Inflammatory macrophage treated with lipopolysaccharide for 4 hours (primary cell): ENCODE measurements at regions not wholly inside any gene's neighbourhood (a gene's known extent, or its start where the extent isn't known, plus 50 kb on each side); places are given as distances from the start of the nearest gene placed in this dataset.
"Not testable (repeated sequence)": the region's sequence is repeated elsewhere in the genome, so short reads cannot be mapped to it uniquely, and the experiment has no call there.

Source experiments
- DNase-seq: peaks from one replicate; pipeline ENCODE4 v3.0.0-alpha.2; 2020

DNA sequence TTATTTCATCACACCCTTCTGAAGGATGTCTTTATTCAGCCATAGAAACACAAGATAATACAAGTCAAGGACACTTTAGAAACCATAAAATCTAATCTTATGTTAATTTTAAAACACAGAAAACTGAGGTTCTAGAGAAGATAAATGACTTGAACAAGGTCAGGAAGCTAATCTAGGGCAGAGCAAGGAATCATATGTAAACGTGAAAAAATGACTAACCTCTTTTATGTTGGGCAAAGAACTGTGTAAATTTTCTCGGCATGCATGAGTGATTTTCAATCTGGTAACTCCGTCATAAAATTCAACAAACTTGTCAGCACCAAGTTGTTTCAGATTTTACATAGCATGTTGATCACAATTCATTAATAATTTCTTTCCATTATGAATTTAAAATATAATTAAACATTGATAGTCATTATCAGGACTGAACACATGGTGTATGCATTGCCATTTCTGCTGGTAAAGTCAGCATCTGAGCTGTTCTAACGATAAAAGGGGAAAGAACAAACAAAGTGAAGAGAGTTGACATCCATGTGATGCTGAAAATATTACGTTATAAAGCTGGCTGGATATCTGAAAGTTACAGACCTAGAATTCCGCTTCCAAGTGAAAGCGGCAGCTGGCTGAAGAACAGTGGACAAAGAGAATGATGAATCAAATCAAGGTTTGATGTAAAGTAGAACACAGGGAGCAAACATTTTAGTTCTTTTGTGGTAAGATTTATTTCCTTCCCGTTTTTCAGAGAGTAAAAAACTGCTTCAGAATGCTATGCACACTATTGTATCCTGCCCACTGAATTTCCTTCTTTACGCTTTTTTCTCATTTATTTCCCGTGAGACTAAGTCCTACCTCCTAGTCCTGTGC is 1037.4 kb upstream of the TMPRSS15 start:
- DNase-seq, result no peak

DNA sequence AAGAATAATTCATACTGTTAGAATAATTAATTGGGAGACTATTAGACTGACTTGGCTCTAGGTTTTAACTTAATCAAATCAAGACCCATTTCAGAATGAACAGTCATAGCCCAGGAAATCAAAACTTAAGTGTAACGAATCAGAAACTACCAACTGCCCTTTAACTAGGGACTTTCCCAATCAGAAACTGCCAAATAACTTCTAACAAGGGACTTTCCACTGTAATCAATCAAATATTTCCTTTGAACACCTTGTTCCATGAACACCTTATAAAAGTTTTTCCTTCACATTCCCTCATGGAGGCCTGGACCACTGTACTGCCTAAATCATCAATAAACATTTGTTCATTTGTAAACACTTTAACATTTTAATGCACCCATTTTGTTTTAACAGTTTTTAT is 1054.7 kb upstream of the TMPRSS15 start:
- peak; percentile 0 for DNase-seq

GRCh38 chr21:19461481-19462205 is 1058.1 kb upstream of the TMPRSS15 start:
- DNase-seq, result no peak

- DNase-seq, result no peak
Observed at GRCh38 chr21:19463966-19464365, 1060.4 kb upstream of the TMPRSS15 start.

DNA sequence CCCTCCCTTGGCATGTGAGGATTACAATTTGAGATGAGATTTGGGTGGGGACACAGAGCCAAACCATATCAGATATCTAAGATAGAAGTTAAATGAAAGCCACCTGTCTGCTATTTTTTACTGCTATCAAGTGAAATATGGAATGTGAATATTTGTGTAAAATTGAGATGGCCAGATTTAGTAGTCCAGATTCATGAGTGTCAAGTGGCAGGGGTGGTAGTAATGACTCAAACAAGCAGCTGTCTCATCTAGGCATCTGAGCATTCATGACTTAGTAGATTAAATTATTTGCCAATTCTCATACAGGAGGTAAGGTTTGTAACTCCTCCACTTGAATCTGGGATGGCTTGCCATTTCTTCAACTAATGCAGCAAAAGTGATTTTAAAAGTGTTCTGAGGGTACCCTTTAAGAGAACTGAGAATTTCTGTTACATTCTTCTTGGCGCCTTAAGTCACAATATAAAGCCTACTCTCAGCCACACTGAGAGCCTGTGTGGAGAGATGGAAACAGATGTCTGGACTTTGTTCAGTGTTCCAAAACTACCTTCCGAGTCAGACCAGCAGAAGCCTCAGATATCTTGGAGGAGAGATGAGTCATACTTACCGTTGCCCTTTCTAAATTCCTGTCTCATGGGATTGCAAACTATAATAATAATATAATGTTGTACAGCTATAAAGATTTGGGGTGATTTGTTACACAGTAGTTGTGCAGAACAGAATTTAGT is 1065.6 kb upstream of the TMPRSS15 start:
- no peak for DNase-seq

DNA sequence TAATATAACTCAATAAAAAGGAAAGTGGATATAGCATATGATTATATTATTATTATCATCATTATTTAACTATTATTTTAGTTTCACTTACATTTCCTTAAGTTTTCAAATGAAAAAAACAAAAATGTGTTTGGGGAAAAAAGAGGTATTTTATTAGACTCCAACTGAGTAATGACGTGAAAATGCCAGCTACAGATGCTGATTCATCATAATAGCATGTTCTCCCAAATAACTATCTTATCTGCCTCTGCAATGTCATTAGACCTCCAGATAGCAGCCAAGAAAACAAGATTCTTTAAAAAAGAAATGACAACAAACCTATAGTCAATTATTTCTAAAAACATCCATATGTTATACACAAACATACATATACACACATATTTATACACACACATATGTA is 1071.9 kb upstream of the TMPRSS15 start:
- DNase-seq, result no peak

DNA sequence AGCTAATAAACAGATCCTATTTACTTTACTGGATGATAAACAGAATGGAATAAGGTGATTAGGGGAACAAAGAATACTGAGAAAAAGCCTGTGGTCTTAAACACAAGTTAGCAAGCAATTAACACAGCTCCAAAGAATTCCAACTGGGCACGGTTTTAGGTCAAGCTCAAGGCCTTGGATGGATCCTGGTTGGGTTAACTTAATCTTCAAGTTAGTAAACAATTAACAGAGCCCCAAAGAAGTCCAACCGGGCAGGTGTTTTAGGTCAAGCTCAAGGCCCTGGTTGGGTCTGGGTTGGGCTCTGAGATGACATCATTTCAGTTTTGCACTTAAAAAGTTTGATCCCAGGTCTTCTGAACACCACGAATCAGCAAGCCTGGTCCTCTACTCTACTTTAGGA is 1086.3 kb upstream of the TMPRSS15 start:
- DNase-seq, result no peak

DNA sequence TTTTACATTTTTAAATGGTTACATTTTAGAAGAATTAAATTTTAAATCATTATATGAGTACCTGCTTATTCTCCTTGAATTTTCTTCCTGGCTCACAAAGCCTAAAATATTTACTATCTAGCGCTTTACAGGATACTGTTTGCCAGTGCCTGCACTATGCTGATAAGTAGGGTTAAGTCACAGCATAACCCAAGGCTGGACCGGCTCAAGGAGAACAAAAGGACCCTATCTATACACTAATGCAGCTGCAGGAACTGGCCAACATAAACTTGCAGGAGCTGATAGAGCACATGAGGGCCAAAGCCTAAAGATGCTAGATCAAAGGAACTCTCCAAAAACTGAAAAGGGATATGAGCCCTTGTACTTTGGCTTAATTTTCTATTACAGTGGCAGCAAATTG is 1086.9 kb upstream of the TMPRSS15 start:
- DNase-seq, result no peak

DNA sequence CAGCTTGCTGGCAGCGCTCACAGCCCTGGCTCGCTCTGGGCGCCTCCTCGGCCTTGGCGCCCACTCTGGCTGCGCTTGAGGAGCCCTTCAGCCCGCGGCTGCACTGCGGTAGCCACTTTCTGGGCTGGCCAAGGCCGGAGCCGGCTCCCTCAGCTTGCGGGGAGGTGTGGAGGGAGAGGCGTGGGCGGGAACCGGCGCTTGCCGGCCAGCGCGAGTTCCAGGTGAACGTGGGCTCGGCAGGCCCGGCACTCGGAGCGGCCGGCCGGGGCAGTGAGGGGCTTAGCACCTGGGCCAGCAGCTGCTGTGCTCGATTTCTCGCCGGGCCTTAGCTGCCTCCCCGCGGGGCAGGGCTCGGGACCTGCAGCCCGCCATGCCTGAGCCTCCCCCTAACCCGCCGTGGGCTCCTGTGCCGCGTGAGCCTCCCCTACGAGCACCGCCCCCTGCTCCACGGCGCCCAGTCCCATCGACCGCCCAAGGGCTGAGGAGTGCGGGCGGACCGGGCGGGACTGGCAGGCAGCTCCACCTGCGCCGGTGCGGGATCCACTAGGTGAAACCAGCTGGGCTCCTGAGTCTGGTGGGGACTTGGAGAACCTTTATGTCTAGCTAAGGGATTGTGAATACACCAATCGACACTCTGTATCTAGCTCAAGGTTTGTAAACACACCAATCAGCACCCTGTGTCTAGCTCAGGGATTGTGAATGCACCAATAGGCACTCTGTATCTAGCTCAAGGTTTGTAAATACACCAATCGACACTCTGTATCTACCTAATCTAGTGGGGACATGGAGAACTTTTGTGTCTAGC is 1090.1 kb upstream of the TMPRSS15 start:
- not testable (repeated sequence) for DNase-seq

GRCh38 chr21:19501115-19501514 is 1097.5 kb upstream of the TMPRSS15 start:
- DNase-seq, result no peak

- no peak for DNase-seq
Observed at GRCh38 chr21:19507682-19508260, 1104.2 kb upstream of the TMPRSS15 start.

GRCh38 chr21:19508442-19508841 is 1104.9 kb upstream of the TMPRSS15 start:
- no peak for DNase-seq

DNA sequence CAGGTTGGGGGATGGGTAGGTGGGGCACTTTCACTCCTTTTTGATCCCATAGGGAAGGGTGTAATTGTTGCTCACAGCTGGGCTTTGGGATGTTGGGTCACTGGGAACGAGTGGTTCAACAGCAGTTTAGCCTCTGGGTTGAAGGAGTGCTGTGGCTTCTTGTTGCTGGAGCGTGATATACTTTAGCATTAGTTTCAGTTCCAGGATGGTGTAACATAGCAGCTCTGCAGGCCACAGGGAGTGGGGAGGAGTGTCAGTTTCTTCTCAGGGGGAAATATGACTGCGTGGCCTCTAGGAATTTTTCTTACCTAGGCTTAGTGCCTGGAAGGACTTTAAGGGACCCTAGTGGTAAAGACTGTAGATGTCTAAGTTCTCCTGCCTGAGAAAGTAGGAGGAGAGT is 1105.3 kb upstream of the TMPRSS15 start:
- DNase-seq, result no peak

DNA sequence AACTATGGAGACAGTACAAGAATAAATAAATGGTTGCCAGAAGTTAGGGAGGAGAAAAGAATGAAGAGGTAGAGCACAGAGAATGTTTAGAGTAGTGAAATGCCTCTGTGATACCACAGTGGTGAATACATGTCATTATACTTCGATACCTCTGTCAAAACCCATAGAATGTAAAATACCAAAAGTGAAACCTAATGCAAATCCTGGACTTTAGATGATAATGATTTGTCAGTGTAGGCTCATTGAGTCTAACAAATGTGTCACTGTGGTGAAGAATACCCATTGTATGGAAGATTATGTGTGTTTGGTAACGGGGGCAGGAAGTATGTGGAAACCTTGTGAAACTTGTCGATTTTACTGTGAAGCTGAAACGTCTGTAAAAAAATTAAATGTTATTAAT is 1106.5 kb upstream of the TMPRSS15 start:
- DNase-seq, result no peak

DNA sequence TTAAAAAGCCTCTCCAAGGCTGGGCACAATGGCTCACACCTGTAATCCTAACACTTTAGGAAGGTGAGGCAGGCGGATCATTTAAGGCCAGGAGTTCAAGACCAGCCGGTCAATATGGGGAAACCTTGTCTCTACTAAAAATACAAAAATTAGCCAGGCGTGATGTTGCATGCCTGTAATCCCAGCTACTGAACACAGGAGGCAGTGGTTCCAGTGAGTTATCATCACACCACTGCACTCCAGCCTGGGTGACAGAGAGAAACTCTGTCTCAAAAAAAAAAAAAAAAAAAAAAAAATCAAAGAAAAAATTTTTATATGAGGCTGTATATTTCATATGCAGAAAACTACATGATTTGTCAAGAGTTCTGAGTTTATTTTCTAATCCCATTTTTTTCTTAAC is 1107.1 kb upstream of the TMPRSS15 start:
- DNase-seq, result no peak

- no peak for DNase-seq
Observed at GRCh38 chr21:19522381-19522780, 1118.8 kb upstream of the TMPRSS15 start.

GRCh38 chr21:19523061-19523460 is 1119.5 kb upstream of the TMPRSS15 start:
- DNase-seq, result no peak

DNA sequence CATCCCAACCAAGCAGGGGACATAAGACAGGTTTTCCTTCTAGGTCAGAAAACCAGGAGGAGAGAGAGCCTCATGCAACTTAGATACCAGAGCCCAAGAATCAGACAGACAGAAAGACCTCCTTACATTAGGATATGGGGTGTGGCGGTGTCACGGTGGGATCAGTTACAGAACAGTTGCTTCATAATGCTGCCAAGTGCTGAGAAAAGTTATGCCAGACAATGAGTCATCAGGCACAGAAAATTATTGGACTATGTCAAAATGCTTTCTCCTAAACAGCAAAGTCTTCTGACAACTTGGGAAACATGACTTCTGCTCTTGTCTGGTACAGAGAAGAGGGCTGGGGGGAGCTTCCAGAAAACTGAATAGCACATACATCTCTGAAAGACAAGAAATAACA is 1120.2 kb upstream of the TMPRSS15 start:
- DNase-seq, result no peak

DNA sequence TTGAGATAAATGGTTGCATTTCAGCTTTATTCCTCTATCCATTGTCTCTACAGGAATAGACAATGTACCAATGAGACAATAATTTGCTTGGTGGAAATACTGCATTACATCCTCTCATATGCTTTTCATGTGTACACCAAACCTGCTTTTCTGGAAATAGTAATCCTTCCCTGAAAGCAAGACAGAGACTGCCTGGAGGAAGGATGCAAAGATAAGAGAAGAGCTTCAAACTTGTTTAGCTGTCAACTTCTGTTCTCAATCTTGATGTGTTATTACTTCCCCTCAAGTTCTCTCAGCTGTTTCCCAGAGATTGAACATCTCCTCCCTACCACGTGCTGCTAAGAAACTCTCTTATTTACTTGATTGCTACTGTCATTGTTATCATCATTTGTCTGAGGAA is 1125.4 kb upstream of the TMPRSS15 start:
- DNase-seq, result no peak

DNA sequence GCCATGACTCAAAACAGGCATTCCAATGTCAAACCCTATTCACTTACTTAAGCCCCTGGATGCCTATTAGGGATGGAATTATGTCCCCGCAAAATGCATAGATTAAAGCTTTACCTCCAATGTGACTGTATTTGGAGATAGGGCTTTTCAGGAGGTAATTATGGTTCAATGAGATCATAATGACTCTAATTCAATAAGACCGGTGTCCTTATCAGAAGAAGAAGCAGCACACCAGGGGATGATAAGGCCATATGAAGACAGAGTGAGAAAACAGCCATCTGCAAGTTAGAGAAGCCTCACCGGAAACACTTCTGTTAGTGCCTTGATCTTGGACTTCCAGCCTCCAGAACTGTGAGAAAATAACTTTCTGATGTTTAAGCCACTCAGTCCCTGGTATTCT is 1131.8 kb upstream of the TMPRSS15 start:
- DNase-seq, result no peak

DNA sequence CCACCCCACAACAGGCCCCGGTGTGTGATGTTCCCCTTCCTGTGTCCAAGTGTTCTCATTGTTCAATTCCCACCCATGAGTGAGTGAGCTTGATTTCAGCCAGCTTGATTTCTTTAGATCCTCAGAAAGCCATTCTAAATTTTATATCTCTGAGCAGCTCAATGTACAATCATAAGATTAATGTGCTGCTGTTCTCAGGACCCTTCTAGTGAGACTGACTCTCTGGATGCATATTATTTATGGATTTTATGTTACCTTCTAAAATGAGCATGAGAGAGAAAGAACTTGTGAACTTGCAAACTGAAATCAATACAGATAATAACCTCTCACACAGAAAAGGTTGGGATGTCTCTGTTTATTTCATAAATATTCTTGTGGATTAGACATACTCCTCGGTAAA is 1133.5 kb upstream of the TMPRSS15 start:
- DNase-seq, result no peak

DNA sequence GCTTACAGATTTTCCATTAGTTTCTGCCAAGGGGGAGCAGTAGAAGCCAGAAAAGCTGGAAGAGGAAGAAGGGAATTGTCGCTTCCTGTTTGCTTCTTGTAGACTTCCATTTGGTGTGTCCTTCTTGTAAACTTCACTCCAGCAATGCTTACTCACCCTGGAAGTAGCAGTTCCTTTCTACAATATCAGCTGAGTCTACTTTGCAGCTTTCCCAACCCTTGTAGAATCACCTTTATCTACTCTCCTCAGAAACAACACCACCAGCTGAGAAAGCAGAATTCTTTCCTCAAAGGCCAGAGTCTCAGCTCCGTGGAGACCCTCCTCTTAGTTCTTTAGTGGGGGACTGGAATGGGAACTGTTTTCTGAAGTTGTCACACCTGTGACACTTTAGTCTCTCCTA is 1136.7 kb upstream of the TMPRSS15 start:
- no peak for DNase-seq

DNA sequence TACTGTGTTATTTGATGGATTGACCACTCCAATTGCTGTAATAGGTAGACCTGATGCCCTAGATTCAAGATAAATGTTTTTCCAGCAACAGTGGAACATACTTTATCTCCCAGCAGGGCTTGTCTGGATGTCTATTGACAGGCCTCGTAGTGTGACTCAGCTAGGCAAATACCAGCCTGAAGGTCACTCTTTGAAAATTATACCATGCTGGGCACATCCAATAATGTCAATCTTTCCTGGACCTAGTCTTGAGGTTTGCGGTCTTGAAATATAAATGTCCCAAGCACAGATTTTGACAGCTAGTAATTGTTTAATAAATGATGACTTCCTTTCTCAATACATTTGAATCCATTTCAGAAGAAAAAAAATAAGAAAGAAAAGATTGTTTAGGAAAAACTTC is 1138.0 kb upstream of the TMPRSS15 start:
- no peak for DNase-seq
